Panc1 (cell line): ENCODE measurements at regions not wholly inside any gene's neighbourhood (a gene's known extent, or its start where the extent isn't known, plus 50 kb on each side); places are given as distances from the start of the nearest gene placed in this dataset.

Experiments
- ATAC-seq: fragments of 200-7000 bp; cut with Tn5 transposase; 2 replicates; pipeline ENCODE4 v1.9.1; 2020; ENCODE audit warnings: mild to moderate bottlenecking, moderate library complexity
- BruUV-seq: library from RNA; stranded (reverse); fragments of 400-500 nt; replicated peaks from 2 replicates; lab custom pipeline; 2021; lab: Mats Ljungman, UMichigan
- CTCF ChIA-PET: fragments of 300-600 bp; sonication (Branson Sonifier 250); formaldehyde crosslinking; loops from one replicate; lab custom pipeline; 2022; ENCODE audit warnings: antibody characterized with exemption; lab: Charles Lee
- POLR2A ChIA-PET: fragments of 300-600 bp; sonication (Branson Sonifier 250); formaldehyde crosslinking; loops from one replicate; lab custom pipeline; 2022; ENCODE audit warnings: antibody characterized with exemption; lab: Charles Lee
- DNase-seq: peaks from one replicate; pipeline ENCODE4 v3.0.0-alpha.2; 2010; ENCODE audit warnings: low read depth, low spot score
- H3K27ac ChIP-seq: 2 replicates; pipeline ENCODE4 v1.5.1; 2011; ENCODE audit warnings: mild to moderate bottlenecking, low read length, inconsistent platforms
- H3K27me3 ChIP-seq: fragments of 200-500 bp; sonication (Bioruptor generic); 2 replicates; pipeline ENCODE4 v1.6.0; 2014; ENCODE audit warnings: low read length, inconsistent platforms; ENCODE audit not compliant: control insufficient read depth, insufficient read depth
- H3K36me3 ChIP-seq: fragments of 200-500 bp; sonication (Bioruptor generic); 2 replicates; pipeline ENCODE4 v1.5.1; 2014; ENCODE audit warnings: inconsistent platforms, mild to moderate bottlenecking, low read length, moderate library complexity; ENCODE audit not compliant: control insufficient read depth, insufficient read depth
- H3K4me1 ChIP-seq: 2 replicates; pipeline ENCODE4 v1.5.1; 2011; ENCODE audit warnings: inconsistent platforms, mild to moderate bottlenecking, low read length, moderate library complexity; ENCODE audit not compliant: control insufficient read depth, insufficient read depth
- H3K4me3 ChIP-seq, 2 experiments: 2 replicates each; pipeline ENCODE4 v1.5.1; 2011 to 2012; ENCODE audit warnings: low read depth in 2 of 2, low read length in 2 of 2, mild to moderate bottlenecking in 2 of 2, inconsistent platforms in 1 of 2, moderate library complexity in 1 of 2
- H3K9me3 ChIP-seq: fragments of 200-500 bp; sonication (Bioruptor generic); 2 replicates; pipeline ENCODE4 v1.5.1; 2014; ENCODE audit warnings: low read depth, mild to moderate bottlenecking, inconsistent platforms, low read length, moderate library complexity; ENCODE audit not compliant: control insufficient read depth, insufficient read depth
- CTCF ChIP-seq: fragments of 450-650 bp; IDR thresholded peaks from 2 replicates; pipeline ENCODE4 v1.5.1; 2017; ENCODE audit warnings: mild to moderate bottlenecking
- POLR2AphosphoS5 ChIP-seq: IDR thresholded peaks from 2 replicates; pipeline ENCODE4 v1.6.1; 2012; ENCODE audit warnings: mild to moderate bottlenecking, low read depth, low read length, moderate library complexity
- REST ChIP-seq, 2 experiments: IDR thresholded peaks; 2 replicates each; pipeline ENCODE4 v1.6.1; 2011 to 2012; ENCODE audit warnings: low read depth in 2 of 2, control low read depth in 1 of 2, low read length in 1 of 2, mild to moderate bottlenecking in 1 of 2, moderate library complexity in 1 of 2; ENCODE audit not compliant: insufficient read depth in 1 of 2
- SIN3A ChIP-seq: IDR thresholded peaks from 2 replicates; pipeline ENCODE4 v1.6.1; 2012; ENCODE audit warnings: low read depth, mild to moderate bottlenecking, low read length, moderate library complexity, borderline replicate concordance; ENCODE audit not compliant: insufficient read depth
- TCF7L2 ChIP-seq: IDR thresholded peaks from 2 replicates; pipeline ENCODE4 v1.6.1; 2011; ENCODE audit warnings: mild to moderate bottlenecking, low read depth, low read length, inconsistent platforms
- in situ Hi-C: cut with HindIII; loops from 2 replicates; pipeline ENCODE4 v1.10.0; 2016; ENCODE audit warnings: low sequenced_read_pairs, low pct_unique_long_range_greater_than_20kb
- intact Hi-C: fragments of 100-400 bp; cut with micrococcal nuclease; formaldehyde crosslinking; loops from one replicate; pipeline ENCODE4 v1.10.0; 2022; ENCODE audit not compliant: unreplicated experiment

- no TSS peak for BruUV-seq
- Histone ChIP-seq H3K27ac (no peak overlapping the region), H3K9me3 (no peaks in the 10 kb centered on the region), H3K36me3 (no peaks in the 10 kb centered on the region), H3K4me1 (no peaks in the 10 kb centered on the region), H3K4me3 (no peak overlapping the region), H3K27me3 (no peaks in the 10 kb centered on the region)
- POLR2A ChIA-PET = no interaction called here
- DNase-seq (no peak), ATAC-seq (no peak)
- in situ Hi-C loops = no loop called here
- CTCF ChIA-PET = no interaction called here
- TF ChIP-seq POLR2AphosphoS5 (no peak), REST (IDR thresholded peaks at IDR 0.05; ENCODE audit: insufficient read depth in 1 of 2, low read depth in 2 of 2, low read length in 1 of 2) (no peak), TCF7L2 (no peak), CTCF (no peak), SIN3A (no peak)
- intact Hi-C loops = no loop called here
These were observed 980.9 kb downstream of the BRINP3 start for GRCh38 chr1:189496768-189497167.

GRCh38 chr1:189499736-189500135 is 977.9 kb downstream of the BRINP3 start:
- TF ChIP-seq SIN3A = no peak
- no peak for TF ChIP-seq CTCF
- no peak for TF ChIP-seq REST (IDR thresholded peaks at IDR 0.05; ENCODE audit: insufficient read depth in 1 of 2, low read depth in 2 of 2, low read length in 1 of 2)
- TF ChIP-seq POLR2AphosphoS5 = no peak
- no peak for TF ChIP-seq TCF7L2
- POLR2A ChIA-PET = no interaction called here
- DNase-seq (no peak), ATAC-seq (no peak)
- Histone ChIP-seq H3K36me3 (no peaks in the 10 kb centered on the region), H3K4me3 (no peak overlapping the region), H3K27me3 (no peaks in the 10 kb centered on the region), H3K9me3 (no peaks in the 10 kb centered on the region), H3K4me1 (no peaks in the 10 kb centered on the region), H3K27ac (no peak overlapping the region)
- in situ Hi-C loops = no loop called here
- CTCF ChIA-PET = no interaction called here
- intact Hi-C loops = no loop called here
- no TSS peak for BruUV-seq
